CD4-positive, alpha-beta T cell treated with Interleukin-2 at 100 ng/mL for 4 hours (primary cell): ENCODE measurements at regions not wholly inside any gene's neighbourhood (a gene's known extent, or its start where the extent isn't known, plus 50 kb on each side); places are given as distances from the start of the nearest gene placed in this dataset.
"Not testable (repeated sequence)": the region's sequence is repeated elsewhere in the genome, so short reads cannot be mapped to it uniquely, and the experiment has no call there.

ENCODE experiments used
- DNase-seq: peaks from one replicate; pipeline ENCODE4 v3.0.0-alpha.2; 2020; ENCODE audit warnings: low spot score

DNA sequence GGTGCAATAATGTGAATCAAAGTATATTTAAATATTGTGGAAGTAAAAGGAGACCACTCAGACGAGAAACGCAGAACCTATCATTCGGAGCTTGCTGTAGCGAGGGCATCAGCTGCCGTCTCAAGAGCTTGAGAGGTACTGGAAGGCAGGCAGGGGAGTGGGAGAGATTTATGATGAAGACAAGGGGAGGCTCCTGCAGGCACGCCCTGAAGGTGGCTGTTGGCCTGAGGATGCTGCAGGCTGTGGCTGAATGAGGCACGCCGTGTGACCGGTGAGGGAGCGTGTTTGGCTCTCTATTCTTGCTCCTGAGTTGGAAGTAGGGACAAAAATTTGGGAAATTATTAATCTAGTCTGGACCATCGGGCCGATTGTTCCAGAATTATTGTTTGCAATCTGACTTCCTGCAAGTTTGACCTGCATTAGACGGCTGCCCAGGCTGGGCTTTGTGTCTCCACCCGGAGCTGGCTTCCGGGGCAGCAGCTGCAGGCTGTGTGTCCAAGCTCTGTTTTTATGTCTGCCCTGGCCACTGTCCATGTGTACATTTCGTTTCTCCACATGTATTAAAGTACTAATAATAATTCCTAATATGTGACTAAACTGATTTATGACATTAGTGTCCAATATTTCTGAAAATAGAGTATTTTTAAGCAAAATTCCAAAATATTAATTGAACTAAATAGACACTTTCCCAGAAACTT lies 91.1 kb upstream of the ANKRD10 start:
- no peak for DNase-seq

DNA sequence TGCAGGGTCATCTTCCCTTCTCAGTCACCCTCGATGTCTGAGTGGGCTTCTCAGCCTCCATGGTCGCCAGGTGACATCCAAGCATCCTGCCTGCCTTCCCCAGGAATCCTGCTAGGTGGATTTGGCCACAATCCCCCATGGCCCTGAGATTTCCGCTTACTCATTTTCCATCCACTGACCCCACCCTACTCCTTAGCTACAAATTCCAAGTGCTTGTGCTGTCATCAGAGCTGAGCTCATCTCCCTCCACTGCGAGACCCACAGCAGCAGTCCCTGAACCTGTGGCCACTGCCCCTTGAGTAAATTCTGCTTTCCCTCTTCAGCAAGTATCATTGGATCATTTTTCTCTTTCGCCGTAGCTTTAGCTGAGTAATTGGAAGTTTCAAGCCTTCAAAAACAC lies 90.5 kb upstream of the ANKRD10 start:
- no peak for DNase-seq

DNA sequence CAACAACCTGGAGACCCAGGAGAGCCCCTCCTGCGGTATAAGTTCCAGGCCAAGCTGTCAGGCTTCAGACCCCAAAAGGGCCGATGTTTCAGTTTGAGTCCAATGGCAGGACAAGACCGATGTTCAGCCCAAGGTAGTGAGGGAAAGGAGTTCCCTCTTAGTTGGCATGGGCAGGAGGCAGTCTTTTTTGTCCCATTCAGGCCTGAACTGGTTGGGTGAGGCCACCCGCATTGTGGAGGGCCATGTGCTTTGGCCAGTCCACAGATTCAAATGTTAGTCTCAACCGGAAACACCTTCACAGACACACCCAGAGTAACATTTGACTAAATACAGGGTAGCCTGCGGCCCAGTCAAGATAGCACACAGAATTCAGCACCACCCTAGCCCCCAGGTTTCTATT lies 89.6 kb upstream of the ANKRD10 start:
- DNase-seq = no peak

- no peak for DNase-seq
Measured at GRCh38 chr13:111001636-111002035, 86.8 kb upstream of the ANKRD10 start.

DNA sequence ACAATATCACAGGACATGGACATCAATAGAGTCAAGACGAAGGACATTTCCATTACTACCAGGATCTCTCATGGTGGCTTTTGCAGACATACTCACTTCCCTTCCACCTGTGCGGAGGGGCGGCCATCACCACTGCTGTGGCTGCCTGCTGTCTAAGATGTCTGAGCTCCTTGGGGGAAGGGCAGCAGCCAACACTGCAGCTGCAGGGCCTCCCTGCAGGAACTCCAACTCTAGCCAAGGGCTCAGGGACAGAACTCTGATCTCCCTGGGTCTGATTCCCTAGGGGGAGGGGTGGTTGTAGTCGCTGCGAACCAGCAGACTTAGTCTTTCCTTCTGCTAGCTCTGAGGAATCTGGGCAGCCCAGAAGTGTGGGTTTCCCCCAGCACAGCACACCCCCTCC lies 78.9 kb upstream of the ANKRD10 start:
- DNase-seq = no peak

DNA sequence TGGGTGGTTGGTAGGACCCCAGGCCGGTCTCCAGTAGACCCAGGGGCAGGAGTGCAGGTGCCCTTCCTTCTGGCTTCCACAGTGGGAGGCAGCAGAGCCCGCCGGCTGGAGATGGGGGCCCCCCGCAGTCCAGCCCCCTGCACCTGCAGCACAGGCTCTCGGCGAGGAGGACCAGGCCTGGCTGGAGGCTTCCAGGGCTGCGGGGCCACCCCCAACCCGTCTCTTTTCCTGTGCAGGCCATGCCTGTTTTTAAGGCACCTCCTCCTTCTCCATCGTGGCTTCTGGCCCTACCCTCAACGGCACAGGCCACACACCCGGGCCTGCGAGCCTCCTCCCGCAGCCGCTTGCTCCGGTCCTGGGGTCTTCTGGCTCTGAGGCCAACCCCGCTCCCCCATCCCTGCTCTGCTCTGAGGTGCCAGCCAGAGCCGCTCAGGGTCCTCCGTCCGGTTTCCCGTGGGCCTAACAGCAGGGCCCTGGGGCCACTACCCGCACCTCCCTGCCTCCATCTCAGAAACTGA lies 77.2 kb upstream of the ANKRD10 start:
- DNase-seq = no peak

GRCh38 chr13:110989331-110989730 lies 74.5 kb upstream of the ANKRD10 start:
- DNase-seq = no peak

DNA sequence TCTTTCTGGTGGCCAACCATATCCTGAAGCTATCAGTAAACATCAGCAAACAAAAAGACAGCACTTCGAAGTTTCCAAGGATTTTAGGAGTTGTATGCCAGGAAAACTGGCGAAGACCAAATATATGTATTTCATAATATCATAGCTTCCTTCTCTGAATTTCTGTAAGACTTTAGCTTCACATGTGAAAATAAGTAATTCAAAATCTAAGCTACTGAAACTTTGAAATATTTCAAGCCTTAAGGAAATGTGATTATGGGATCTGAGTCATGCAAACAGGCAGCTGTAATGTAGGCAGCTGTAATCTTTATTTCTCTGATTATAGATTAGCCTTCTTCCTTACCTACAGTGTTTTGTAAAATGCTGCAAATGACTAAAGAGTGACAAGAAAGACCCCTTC lies 70.7 kb upstream of the ANKRD10 start:
- no peak for DNase-seq

- no peak for DNase-seq
Measured at GRCh38 chr13:110984798-110985197, 69.9 kb upstream of the ANKRD10 start.

DNA sequence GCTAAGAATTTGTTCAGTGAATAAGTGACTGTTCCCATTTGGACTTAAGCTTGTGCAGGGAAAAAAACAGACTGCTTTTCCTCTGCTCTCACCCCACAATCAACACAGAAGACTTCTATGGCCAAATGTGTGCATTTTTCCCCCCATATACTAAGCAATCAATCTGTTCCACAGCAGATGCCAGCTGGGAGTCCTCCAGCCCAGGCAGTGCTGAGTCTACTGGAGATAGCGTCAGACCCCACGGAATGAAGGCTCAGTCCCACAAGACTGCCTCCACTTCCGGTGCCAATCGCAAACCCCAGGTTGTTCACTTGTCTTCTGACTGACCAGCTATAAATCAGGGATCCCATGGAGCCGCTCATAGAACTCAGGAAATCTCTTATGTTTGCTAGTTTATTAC lies 69.5 kb upstream of the ANKRD10 start:
- DNase-seq = no peak

DNA sequence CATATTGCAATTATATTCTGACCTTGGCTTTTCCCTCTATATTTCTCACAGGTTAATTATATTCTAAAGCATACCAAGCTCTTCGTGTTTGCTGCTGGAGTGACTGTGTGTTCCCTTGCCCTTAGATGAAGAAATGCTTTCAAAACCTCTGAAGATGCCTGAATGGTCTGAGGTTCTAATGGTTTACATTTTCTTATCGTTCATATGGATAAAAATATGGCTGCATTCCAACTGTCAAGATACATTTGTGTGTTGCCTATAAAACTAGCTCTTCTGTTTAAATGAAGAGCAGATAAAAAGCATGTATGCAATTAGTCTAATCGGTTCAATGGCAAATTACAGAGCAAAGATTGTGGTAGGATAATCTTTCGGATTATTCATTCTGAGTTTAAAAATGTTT lies 68.4 kb upstream of the ANKRD10 start:
- no peak for DNase-seq

DNA sequence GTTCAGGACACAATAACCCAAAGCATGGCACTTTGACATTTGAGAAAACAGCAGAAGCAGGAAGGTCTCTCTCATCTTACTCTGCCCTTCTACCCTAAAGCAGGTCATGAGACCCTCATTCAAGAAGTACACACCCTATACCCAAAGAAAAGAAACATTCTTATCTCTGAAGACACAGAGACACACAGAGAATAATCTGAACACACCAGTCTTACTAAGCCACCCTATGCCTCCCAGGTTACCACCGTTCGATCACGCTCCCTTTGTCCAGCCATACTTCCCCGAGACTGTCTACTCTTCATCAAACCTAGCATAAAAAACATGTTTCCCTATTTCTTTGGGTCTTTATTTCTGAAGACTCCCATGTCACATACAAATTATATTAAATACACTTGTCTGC lies 66.5 kb upstream of the ANKRD10 start:
- DNase-seq = no peak

GRCh38 chr13:110980921-110981320 lies 66.1 kb upstream of the ANKRD10 start:
- no peak for DNase-seq

GRCh38 chr13:110979149-110979548 lies 64.3 kb upstream of the ANKRD10 start:
- DNase-seq = not testable (repeated sequence)

- DNase-seq = no peak
Measured at GRCh38 chr13:110978390-110978789, 63.5 kb upstream of the ANKRD10 start.

DNA sequence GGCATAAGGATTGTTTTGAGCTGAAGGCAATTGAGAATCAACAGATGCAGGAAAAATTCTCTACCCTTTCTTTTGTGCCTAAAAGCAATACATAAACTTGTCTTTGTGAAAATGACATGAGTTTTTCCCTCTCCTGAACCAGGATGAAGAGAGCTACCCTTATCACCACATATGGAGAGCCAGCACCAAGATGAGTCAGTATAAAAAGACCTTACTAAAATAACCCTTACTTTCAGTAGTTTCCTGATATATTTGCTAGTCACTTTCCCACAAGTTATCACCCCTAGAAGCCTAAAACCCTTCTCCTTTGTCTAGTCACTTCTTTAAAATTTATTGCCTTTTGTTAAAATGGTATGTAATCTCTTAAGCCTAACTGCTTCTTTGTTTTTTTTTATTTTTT lies 61.9 kb upstream of the ANKRD10 start:
- no peak for DNase-seq

GRCh38 chr13:110973007-110973700 lies 58.3 kb upstream of the ANKRD10 start:
- DNase-seq = no peak

GRCh38 chr13:110971486-110971885 lies 56.6 kb upstream of the ANKRD10 start:
- DNase-seq = no peak

DNA sequence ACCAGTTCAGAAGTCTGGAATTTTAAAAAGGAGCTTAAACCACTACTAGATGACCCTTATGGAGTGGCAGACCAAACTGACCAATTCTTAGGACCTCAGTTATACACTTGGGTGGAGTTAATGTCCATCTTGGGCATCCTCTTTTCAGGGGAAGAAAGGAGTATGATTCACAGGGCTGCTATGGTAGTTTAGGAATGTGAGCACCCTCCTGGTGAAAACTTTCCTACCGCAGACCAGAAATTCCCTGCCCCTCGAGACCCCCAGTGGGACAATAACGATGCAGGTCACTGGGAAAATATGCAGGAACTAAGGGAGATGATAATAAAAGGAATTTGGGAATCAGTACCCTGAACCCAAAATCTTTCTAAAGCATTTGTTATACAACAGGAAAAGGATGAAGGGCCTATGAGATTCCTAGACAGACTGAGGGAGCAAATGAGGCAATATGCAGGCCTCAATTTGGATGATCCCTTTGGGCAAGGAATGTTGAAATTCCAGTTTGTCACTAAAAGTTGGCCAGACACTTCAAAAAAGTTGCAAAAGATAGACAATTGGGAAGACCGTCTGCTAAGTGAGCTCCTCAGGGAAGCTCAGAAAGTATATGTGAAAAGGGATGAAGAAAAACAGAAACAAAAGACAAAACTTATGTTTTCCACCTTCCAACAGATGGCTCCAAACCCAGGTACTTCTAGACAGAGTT lies 52.4 kb upstream of the ANKRD10 start:
- DNase-seq = not testable (repeated sequence)

- DNase-seq = no peak
Measured at GRCh38 chr13:110965755-110966134, 50.9 kb upstream of the ANKRD10 start.

GRCh38 chr13:110965038-110965754 lies 50.3 kb upstream of the ANKRD10 start:
- peak; percentile 8 for DNase-seq
